ENCODE measurements at regions not wholly inside any gene's neighbourhood (a gene's known extent, or its start where the extent isn't known, plus 50 kb on each side); places are given as distances from the start of the nearest gene placed in this dataset.

GRCh38 chr4:156496797-156497196 lies 474.8 kb downstream of the PDGFC start:
- no peak for ATAC-seq (replicated peaks in 6 of 8)
- in situ Hi-C loops (cut with MboI; ENCODE audit: low pct_unique_long_range_greater_than_20kb in 2 of 9, low sequenced_read_pairs in 9 of 9, unreplicated experiment in 9 of 9) = loop anchor here in 2 of 9 experiments (25.0 kb wide), 2 partner anchors 166 to 466 kb away; partner anchors contain the start of gene PDGFC (in 2 of the 2)
- Histone ChIP-seq H3K27ac (no peak overlapping the region), H3K4me1 (replicated peaks in 1 of 2) (no peaks in the 10 kb centered on the region), H3K4me3 (no peak overlapping the region)
- WGBS, 10 experiments = 33 to 100% (median 85%) methylated on average over 1 to 3 of the region's 3 CpGs

- Histone ChIP-seq H3K4me1 (replicated peaks in 1 of 2) (no peaks in the 10 kb centered on the region), H3K4me3 (no peak overlapping the region), H3K27ac (no peak overlapping the region)
- ATAC-seq (replicated peaks in 6 of 8) = no peak
- in situ Hi-C loops (cut with MboI; ENCODE audit: low pct_unique_long_range_greater_than_20kb in 2 of 9, low sequenced_read_pairs in 9 of 9, unreplicated experiment in 9 of 9) = loop anchor here in 2 of 9 experiments (25.0 kb wide), 2 partner anchors 166 to 466 kb away; partner anchors contain the start of gene PDGFC (in 2 of the 2)
- WGBS, 10 experiments = 29 to 90% (median 72%) methylated on average over 1 of the region's 1 CpG; no CpG with 5 or more reads in 2 of the 10 experiments
These were observed 475.8 kb downstream of the PDGFC start for GRCh38 chr4:156495836-156496235.

DNA sequence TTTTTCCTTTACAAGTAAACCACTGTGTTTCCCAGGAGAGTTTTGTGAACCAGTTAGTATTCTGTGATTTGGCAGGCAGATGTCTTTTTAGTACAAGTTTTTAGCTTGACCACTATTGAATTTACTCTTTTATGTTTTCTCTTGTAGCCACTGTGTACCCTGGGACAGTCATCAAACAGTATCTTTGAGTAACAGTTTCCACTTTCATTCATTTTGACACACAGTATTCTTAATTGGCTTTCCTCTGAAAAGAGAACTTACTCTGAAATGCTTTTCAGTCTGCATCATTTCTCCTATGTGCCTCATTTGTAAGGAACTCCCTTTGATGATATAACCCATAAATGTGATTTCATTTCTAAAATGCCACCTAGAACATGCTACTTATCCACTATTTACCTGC lies 476.5 kb downstream of the PDGFC start:
- Histone ChIP-seq H3K27ac (no peak overlapping the region), H3K4me1 (replicated peaks in 1 of 2) (no peaks in the 10 kb centered on the region), H3K4me3 (no peak overlapping the region)
- in situ Hi-C loops (cut with MboI; ENCODE audit: low pct_unique_long_range_greater_than_20kb in 2 of 9, low sequenced_read_pairs in 9 of 9, unreplicated experiment in 9 of 9) = loop anchor here in 2 of 9 experiments (25.0 kb wide), 2 partner anchors 167 to 467 kb away; partner anchors contain the start of gene PDGFC (in 2 of the 2)
- ATAC-seq (replicated peaks in 6 of 8) = peak in 3 of 8 experiments; percentile 30 to 97 (median 38)

- no peak overlapping the region for H3K4me3 ChIP-seq
These were observed 477.7 kb downstream of the PDGFC start for GRCh38 chr4:156493858-156494257.

DNA sequence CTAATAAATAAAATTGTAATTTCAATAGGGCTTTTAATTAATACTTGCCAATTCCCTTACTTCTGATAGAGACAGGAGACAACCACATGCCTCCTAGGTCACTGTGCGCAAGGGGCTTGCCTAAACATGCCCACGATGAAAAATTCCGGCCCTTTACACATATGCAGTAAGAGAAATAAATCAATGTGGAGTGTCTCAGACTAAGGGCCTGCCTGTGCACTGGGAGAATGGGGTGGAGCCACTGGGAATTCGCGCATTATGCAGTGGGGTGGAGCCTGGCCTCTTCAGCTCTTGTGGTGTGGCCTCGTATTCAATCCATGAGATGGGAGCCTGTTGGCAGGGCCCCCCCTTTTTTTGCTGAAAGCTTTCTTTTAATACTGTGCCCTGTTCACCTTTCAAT lies 484.5 kb downstream of the PDGFC start:
- Histone ChIP-seq H3K4me3 (no peak overlapping the region), H3K4me1 (replicated peaks in 1 of 2) (no peaks in the 10 kb centered on the region), H3K27ac (no peak overlapping the region)
- ATAC-seq (replicated peaks in 6 of 8) = peak in 6 of 8 experiments; percentile 65 to 99 (median 92)
- 12 to 100% (median 85%) methylated on average over 1 to 5 of the region's 6 CpGs; no CpG with 5 or more reads in 4 of the 10 experiments for WGBS, 10 experiments
- in situ Hi-C loops (cut with MboI; ENCODE audit: low pct_unique_long_range_greater_than_20kb in 2 of 9, low sequenced_read_pairs in 9 of 9, unreplicated experiment in 9 of 9) = loop anchor here in 2 of 9 experiments (25.0 kb wide), 2 partner anchors 175 to 475 kb away; partner anchors contain the start of gene PDGFC (in 2 of the 2)

More at GRCh38 chr4:156493858-156494257, 477.7 kb downstream of the PDGFC start:
- in situ Hi-C loops (cut with MboI; ENCODE audit: low pct_unique_long_range_greater_than_20kb in 2 of 9, low sequenced_read_pairs in 9 of 9, unreplicated experiment in 9 of 9) = loop anchor here in 2 of 9 experiments (25.0 kb wide), 2 partner anchors 168 to 468 kb away; partner anchors contain the start of gene PDGFC (in 2 of the 2)
- Histone ChIP-seq H3K4me1 (replicated peaks in 1 of 2) (no peaks in the 10 kb centered on the region), H3K27ac (no peak overlapping the region)
- WGBS, 10 experiments = 30 to 100% (median 61%) methylated on average over 1 to 3 of the region's 3 CpGs
- ATAC-seq (replicated peaks in 6 of 8) = no peak

- in situ Hi-C loops (cut with MboI; ENCODE audit: low pct_unique_long_range_greater_than_20kb in 2 of 9, low sequenced_read_pairs in 9 of 9, unreplicated experiment in 9 of 9) = loop anchor here in 2 of 9 experiments (25.0 kb wide), 2 partner anchors 180 to 480 kb away; partner anchors contain the start of gene PDGFC (in 2 of the 2)
- Histone ChIP-seq H3K4me3 (no peak overlapping the region), H3K27ac (no peak overlapping the region), H3K4me1 (replicated peaks in 1 of 2) (no peaks in the 10 kb centered on the region)
- no peak for ATAC-seq (replicated peaks in 6 of 8)
- 87 to 100% (median 93%) methylated on average over 2 to 10 of the region's 11 CpGs; no CpG with 5 or more reads in 5 of the 10 experiments for WGBS, 10 experiments
These were observed 489.8 kb downstream of the PDGFC start for GRCh38 chr4:156481845-156482244.

DNA sequence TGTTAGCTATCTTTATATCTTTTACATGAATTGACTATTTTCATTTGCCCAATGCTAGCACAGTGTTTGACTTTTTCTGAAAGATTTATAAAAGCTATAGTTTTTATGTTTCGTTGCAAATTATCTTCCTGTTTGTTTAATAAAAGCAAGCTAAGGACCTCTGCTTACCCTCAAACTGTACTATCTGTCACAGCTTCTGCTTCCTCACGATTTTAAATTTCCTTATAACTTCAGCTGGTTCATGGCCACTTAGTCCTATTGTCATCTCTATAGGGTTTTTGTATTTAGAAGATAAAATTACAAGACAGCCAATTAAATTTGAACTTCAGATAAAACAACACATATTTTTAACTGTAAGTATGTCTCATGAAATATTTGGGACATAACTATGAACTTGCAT lies 494.0 kb downstream of the PDGFC start:
- no peak overlapping the region for H3K4me3 ChIP-seq
- in situ Hi-C loops (cut with MboI; ENCODE audit: low pct_unique_long_range_greater_than_20kb in 2 of 9, low sequenced_read_pairs in 9 of 9, unreplicated experiment in 9 of 9) = loop anchor here in 2 of 9 experiments (10.0 to 25.0 kb wide), 3 partner anchors 185 to 567 kb away; partner anchors contain the start of gene PDGFC (in 2 of the 2)
- peaks cover 0 to 2% of the 10 kb centered on the region in 2 donors for H3K4me1 ChIP-seq (replicated peaks in 1 of 2)
- 76 to 100% (median 95%) methylated on average over 2 of the region's 2 CpGs; no CpG with 5 or more reads in 1 of the 10 experiments for WGBS, 10 experiments
- H3K27ac ChIP-seq = no peak overlapping the region
- ATAC-seq (replicated peaks in 6 of 8) = no peak

DNA sequence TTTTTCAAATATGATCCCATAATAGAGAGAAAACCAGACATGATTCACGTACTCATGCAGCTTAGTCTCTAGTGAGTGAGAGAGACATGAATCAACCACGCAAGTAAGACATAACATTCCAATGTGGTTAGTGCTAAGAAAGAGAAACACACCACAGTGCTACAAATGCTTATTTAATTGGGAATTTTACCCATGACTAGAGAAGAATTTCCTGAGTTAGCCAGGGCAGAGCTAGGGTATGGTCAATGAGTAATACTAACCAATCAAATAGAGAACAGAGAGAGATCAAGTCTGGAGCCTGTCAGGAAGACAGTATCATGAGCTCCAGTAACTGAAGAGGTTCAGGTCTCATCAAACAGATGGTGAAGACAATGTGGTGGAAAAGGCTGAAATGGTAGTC lies 495.2 kb downstream of the PDGFC start:
- H3K4me3 ChIP-seq = no peak overlapping the region
- WGBS, 10 experiments = 13 to 94% (median 79%) methylated on average over 1 to 2 of the region's 2 CpGs; no CpG with 5 or more reads in 2 of the 10 experiments
- no peak overlapping the region for H3K27ac ChIP-seq
- H3K4me1 ChIP-seq (replicated peaks in 1 of 2) = peaks cover 0 to 6% of the 10 kb centered on the region in 2 donors
- ATAC-seq (replicated peaks in 6 of 8) = peak in 4 of 8 experiments; percentile 24 to 96 (median 70)
- in situ Hi-C loops (cut with MboI; ENCODE audit: low pct_unique_long_range_greater_than_20kb in 2 of 9, low sequenced_read_pairs in 9 of 9, unreplicated experiment in 9 of 9) = loop anchor here in 2 of 9 experiments (10.0 to 25.0 kb wide), 3 partner anchors 186 to 568 kb away; partner anchors contain the start of gene PDGFC (in 2 of the 2)

GRCh38 chr4:156475322-156475721 lies 496.3 kb downstream of the PDGFC start:
- Histone ChIP-seq H3K4me1 (replicated peaks in 1 of 2) (peaks cover 0 to 6% of the 10 kb centered on the region in 2 donors), H3K4me3 (no peak overlapping the region), H3K27ac (no peak overlapping the region)
- in situ Hi-C loops (cut with MboI; ENCODE audit: low pct_unique_long_range_greater_than_20kb in 2 of 9, low sequenced_read_pairs in 9 of 9, unreplicated experiment in 9 of 9) = loop anchor here in 2 of 9 experiments (10.0 to 25.0 kb wide), 3 partner anchors 187 to 569 kb away; partner anchors contain the start of gene PDGFC (in 2 of the 2)
- peak in 4 of 8 experiments; percentile 30 to 79 (median 68) for ATAC-seq (replicated peaks in 6 of 8)

DNA sequence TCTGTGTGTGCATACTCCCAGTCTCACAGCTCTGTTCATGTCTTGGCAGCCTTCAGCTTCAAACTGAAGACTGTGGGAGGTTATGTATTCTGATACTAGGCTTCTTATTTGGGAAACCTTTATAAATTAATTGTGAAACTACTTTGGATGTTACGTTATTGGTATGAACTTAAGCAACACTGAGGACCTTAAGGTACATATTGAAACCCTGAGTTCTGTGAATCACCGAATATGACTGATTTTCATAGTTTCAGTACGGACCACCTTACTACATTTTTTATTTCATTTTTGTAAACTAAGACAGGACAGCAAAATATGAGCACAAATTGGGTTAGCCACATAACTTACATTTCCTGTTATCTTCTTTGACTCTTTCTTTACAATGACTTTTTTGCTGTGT lies 498.4 kb downstream of the PDGFC start:
- Histone ChIP-seq H3K4me1 (replicated peaks in 1 of 2) (peaks cover 0 to 6% of the 10 kb centered on the region in 2 donors), H3K4me3 (no peak overlapping the region), H3K27ac (no peak overlapping the region)
- ATAC-seq (replicated peaks in 6 of 8) = no peak
- 76 to 100% (median 93%) methylated on average over 1 to 3 of the region's 3 CpGs for WGBS, 10 experiments
- in situ Hi-C loops (cut with MboI; ENCODE audit: low pct_unique_long_range_greater_than_20kb in 2 of 9, low sequenced_read_pairs in 9 of 9, unreplicated experiment in 9 of 9) = loop anchor here in 1 of 9 experiments (10.0 to 25.0 kb wide), 2 partner anchors 286 to 572 kb away; no protein-coding TSS in a partner anchor

- peaks cover 0 to 6% of the 10 kb centered on the region in 2 donors for H3K4me1 ChIP-seq (replicated peaks in 1 of 2)
- ATAC-seq (replicated peaks in 6 of 8) = peak in 1 of 8 experiments; percentile 42
- WGBS, 10 experiments = 0 to 75% (median 13%) methylated on average over 1 of the region's 1 CpG; no CpG with 5 or more reads in 4 of the 10 experiments
- no peak overlapping the region for H3K27ac ChIP-seq
- in situ Hi-C loops (cut with MboI; ENCODE audit: low pct_unique_long_range_greater_than_20kb in 2 of 9, low sequenced_read_pairs in 9 of 9, unreplicated experiment in 9 of 9) = loop anchor here in 1 of 9 experiments (10.0 to 25.0 kb wide), 2 partner anchors 285 to 572 kb away; no protein-coding TSS in a partner anchor
- H3K4me3 ChIP-seq = no peak overlapping the region
These were observed 499.0 kb downstream of the PDGFC start for GRCh38 chr4:156472624-156473023.

DNA sequence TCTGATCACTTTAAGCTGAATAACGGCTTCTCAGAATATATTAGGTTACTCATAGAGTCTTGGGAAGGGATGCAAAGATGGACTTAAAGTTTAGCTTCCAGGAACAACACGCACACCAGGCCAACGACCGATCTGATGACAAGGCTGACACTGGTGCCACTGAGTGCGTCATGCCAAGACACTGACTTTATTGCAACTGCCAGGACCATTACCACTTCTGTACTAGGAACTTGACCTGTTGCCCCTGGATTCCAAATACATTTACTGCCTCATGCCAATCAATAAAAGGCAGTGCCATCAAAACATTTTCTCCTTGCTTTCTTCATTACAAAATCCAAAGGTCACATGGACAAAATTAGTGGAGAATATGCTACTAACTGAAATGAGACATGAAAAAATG lies 505.9 kb upstream of the CTSO start:
- H3K27ac ChIP-seq = no peak overlapping the region
- H3K4me1 ChIP-seq (replicated peaks in 1 of 2) = no peaks in the 10 kb centered on the region
- WGBS, 10 experiments = 20 to 100% (median 80%) methylated on average over 1 to 5 of the region's 5 CpGs; no CpG with 5 or more reads in 1 of the 10 experiments
- in situ Hi-C loops (cut with MboI; ENCODE audit: low pct_unique_long_range_greater_than_20kb in 2 of 9, low sequenced_read_pairs in 9 of 9, unreplicated experiment in 9 of 9) = loop anchor here in 1 of 9 experiments (25.0 kb wide), 1 partner anchor 272 kb away; no protein-coding TSS in a partner anchor
- no peak overlapping the region for H3K4me3 ChIP-seq
- ATAC-seq (replicated peaks in 6 of 8) = no peak

DNA sequence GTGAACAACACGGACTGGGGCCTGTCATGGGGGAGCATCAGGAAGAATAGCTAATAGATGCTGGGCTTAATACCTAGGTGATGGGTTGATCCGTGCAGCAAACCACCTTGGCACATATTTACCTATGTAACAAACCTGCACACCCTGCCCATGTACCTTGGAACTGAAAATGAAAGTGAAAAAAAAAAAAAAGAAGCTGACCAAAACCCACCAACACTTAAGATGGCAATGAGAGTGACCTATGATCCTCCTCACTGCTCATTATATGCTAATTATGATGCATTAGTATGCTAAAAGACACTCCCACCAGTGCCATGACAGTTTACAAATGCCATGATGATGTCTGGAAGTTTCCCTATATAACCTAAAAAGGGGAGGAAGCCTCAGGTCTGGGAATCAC lies 503.2 kb upstream of the CTSO start:
- 0 to 100% (median 83%) methylated on average over 1 to 2 of the region's 2 CpGs; no CpG with 5 or more reads in 3 of the 10 experiments for WGBS, 10 experiments
- in situ Hi-C loops (cut with MboI; ENCODE audit: low pct_unique_long_range_greater_than_20kb in 2 of 9, low sequenced_read_pairs in 9 of 9, unreplicated experiment in 9 of 9) = loop anchor here in 1 of 9 experiments (25.0 kb wide), 1 partner anchor 270 kb away; no protein-coding TSS in a partner anchor
- ATAC-seq (replicated peaks in 6 of 8) = no peak
- H3K4me1 ChIP-seq (replicated peaks in 1 of 2) = no peaks in the 10 kb centered on the region
- no peak overlapping the region for H3K27ac ChIP-seq
- no peak overlapping the region for H3K4me3 ChIP-seq

All from motor neuron (in vitro differentiated cells).